K562 (cell line): ENCODE measurements at regions not wholly inside any gene's neighbourhood (a gene's known extent, or its start where the extent isn't known, plus 50 kb on each side); places are given as distances from the start of the nearest gene placed in this dataset.

Experiments used
- ATAC-seq: fragments of 200-7000 bp; cut with Tn5 transposase; 3 replicates; pipeline ENCODE4 v1.9.1; 2020; ENCODE audit warnings: moderate library complexity
- BruUV-seq: library from RNA; stranded (reverse); fragments of 400-500 nt; replicated peaks from 2 replicates; lab custom pipeline; 2021; lab: Mats Ljungman, UMichigan
- CTCF ChIA-PET: fragments of 300-600 bp; formaldehyde crosslinking; extraction: SDS; loops from one replicate; lab custom pipeline; 2021; ENCODE audit warnings: low intra/inter-chr PET ratio; lab: Yijun Ruan, JAX
- POLR2A ChIA-PET: fragments of 300-600, 350-650 bp; sonication (Branson Sonifier 250); formaldehyde crosslinking; extraction: SDS; loops from one replicate; lab custom pipeline; 2021; ENCODE audit warnings: antibody characterized with exemption, inconsistent platforms; lab: Yijun Ruan, JAX
- DNase-seq, 4 experiments: peaks; one replicate each; pipeline versions ENCODE4 v3.0.0 to v3.0.0-alpha.2; 2011 to 2018; ENCODE audit warnings: low spot score in 3 of 4, mixed read lengths in 3 of 4; ENCODE audit errors: extremely low read depth in 1 of 4
- FAIRE-seq: peaks from 2 replicates; lab custom pipeline; 2011; peaks lifted over from hg19 to GRCh38; lab: Jason Lieb, UNC
- H2AFZ ChIP-seq: 2 replicates; pipeline ENCODE4 v1.6.0; 2011; ENCODE audit warnings: low read depth, low read length, control low read depth, inconsistent platforms
- H3K27ac ChIP-seq: fragments of 200-600 bp; 3 replicates; pipeline ENCODE4 v1.8.0; 2011; ENCODE audit warnings: low read depth, mild to moderate bottlenecking, control low read depth, inconsistent platforms, low read length, moderate library complexity, mixed read lengths; ENCODE audit errors: extremely low read depth
- H3K27me3 ChIP-seq, 2 experiments: fragments of 300-600 bp in 1 of 2; 2 replicates in 1 of 2; 3 replicates in 1 of 2; pipeline versions ENCODE4 v1.6.0 to v1.8.0; 2011; ENCODE audit warnings: inconsistent platforms in 2 of 2, low read length in 2 of 2, mild to moderate bottlenecking in 1 of 2, mixed read lengths in 1 of 2, moderate library complexity in 1 of 2; ENCODE audit not compliant: control insufficient read depth in 2 of 2, insufficient read depth in 2 of 2
- H3K36me3 ChIP-seq: fragments of 300-600 bp; 3 replicates; pipeline ENCODE4 v1.8.0; 2011; ENCODE audit warnings: mild to moderate bottlenecking, low read length, inconsistent platforms; ENCODE audit not compliant: control insufficient read depth, insufficient read depth
- H3K4me1 ChIP-seq, 2 experiments: fragments of 200-600 bp in 1 of 2; replicated peaks in 1 of 2; 2 replicates in 1 of 2; 3 replicates in 1 of 2; pipeline versions ENCODE4 v1.5.1 to v1.8.0; 2011; ENCODE audit warnings: inconsistent platforms in 2 of 2, low read length in 2 of 2, mild to moderate bottlenecking in 1 of 2, mixed read lengths in 1 of 2, moderate library complexity in 1 of 2; ENCODE audit not compliant: control insufficient read depth in 2 of 2, insufficient read depth in 2 of 2
- H3K4me2 ChIP-seq: 2 replicates; pipeline ENCODE4 v1.6.1; 2011; ENCODE audit warnings: low read length, control low read depth, inconsistent platforms, mixed read lengths; ENCODE audit not compliant: insufficient read depth
- H3K4me3 ChIP-seq: fragments of 200-600 bp; sonication (generic), shearing (Covaris generic); 2 replicates; pipeline ENCODE4 v1.5.1; 2016; ENCODE audit warnings: control low read depth, inconsistent platforms
- H3K79me2 ChIP-seq: fragments of 200-600 bp; 3 replicates; pipeline ENCODE4 v1.8.0; 2011; ENCODE audit warnings: low read length, inconsistent platforms; ENCODE audit not compliant: control insufficient read depth, insufficient read depth
- H3K9ac ChIP-seq, 2 experiments: 2 replicates each; pipeline versions ENCODE4 v1.6.0 to v1.6.1; 2011; ENCODE audit warnings: low read depth in 2 of 2, low read length in 2 of 2, control low read depth in 1 of 2, inconsistent platforms in 1 of 2, mild to moderate bottlenecking in 1 of 2, mixed read lengths in 1 of 2; ENCODE audit not compliant: insufficient read depth in 1 of 2
- H3K9me1 ChIP-seq: one replicate; pipeline ENCODE4 v1.6.0; 2011; ENCODE audit warnings: inconsistent platforms, mild to moderate bottlenecking, low read length, moderate library complexity; ENCODE audit not compliant: control insufficient read depth, insufficient read depth
- H3K9me3 ChIP-seq: replicated peaks from 2 replicates; pipeline ENCODE4 v1.5.1; 2011; ENCODE audit warnings: low read depth, low read length, inconsistent platforms; ENCODE audit not compliant: control insufficient read depth, insufficient read depth
- H4K20me1 ChIP-seq: replicated peaks from 2 replicates; pipeline ENCODE4 v1.6.1; 2011; ENCODE audit warnings: low read length, inconsistent platforms, mixed read lengths; ENCODE audit not compliant: control insufficient read depth, insufficient read depth
- CREM ChIP-seq: IDR thresholded peaks from 2 replicates; pipeline ENCODE4 v1.6.1; 2014; ENCODE audit warnings: antibody characterized with exemption, low read depth
- DNMT1 ChIP-seq: fragments of 450-650 bp; IDR thresholded peaks from 2 replicates; pipeline ENCODE4 v1.6.1; 2016; ENCODE audit warnings: antibody characterized with exemption, mild to moderate bottlenecking
- FOXJ2 ChIP-seq: fragments of 200-800 bp; sonication (Bioruptor generic); IDR thresholded peaks from 2 replicates; pipeline ENCODE4 v1.6.1; 2016; ENCODE audit warnings: missing genetic modification characterization, missing compliant biosample characterization
- KLF13 ChIP-seq: fragments of 450-650 bp; IDR thresholded peaks from 2 replicates; pipeline ENCODE4 v1.6.1; 2016; ENCODE audit warnings: missing genetic modification characterization, low read depth, mild to moderate bottlenecking, missing compliant biosample characterization, moderate library complexity, borderline replicate concordance
- MEIS2 ChIP-seq: fragments of 450-650 bp; IDR thresholded peaks from 2 replicates; pipeline ENCODE4 v1.6.1; 2014; ENCODE audit warnings: mild to moderate bottlenecking; ENCODE audit not compliant: partially characterized antibody
- NR2C1 ChIP-seq, 2 experiments: fragments of 450-650 bp; IDR thresholded peaks; 2 replicates each; pipeline ENCODE4 v1.6.1; 2017; ENCODE audit warnings: mild to moderate bottlenecking in 2 of 2, antibody characterized with exemption in 1 of 2, inconsistent platforms in 1 of 2, missing compliant biosample characterization in 1 of 2, missing genetic modification characterization in 1 of 2
- PTBP1 ChIP-seq: fragments of 200-400 bp; formaldehyde crosslinking; IDR thresholded peaks from 2 replicates; pipeline ENCODE4 v1.6.1; 2017; ENCODE audit warnings: low read depth, low read length
- RAD21 ChIP-seq, 2 experiments: fragments of 250-450 bp in 1 of 2; fragments of 450-650 bp in 1 of 2; sonication (Bioruptor Pico) in 1 of 2; formaldehyde crosslinking in 1 of 2; IDR thresholded peaks in 1 of 2; conservative IDR thresholded peaks in 1 of 2; 2 replicates each; pipeline versions ENCODE4 v1.4.0 to v1.8.0; 2020 to 2022; ENCODE audit warnings: mild to moderate bottlenecking in 2 of 2, moderate library complexity in 1 of 2
- STAT6 ChIP-seq: sonication (generic); formaldehyde crosslinking; IDR thresholded peaks from 2 replicates; pipeline ENCODE4 v1.8.1; 2023; ENCODE audit warnings: mild to moderate bottlenecking, missing genetic modification reagents
- SUPT5H ChIP-seq: fragments of 450-650 bp; IDR thresholded peaks from 2 replicates; pipeline ENCODE4 v1.6.1; 2016
- WHSC1 ChIP-seq: IDR thresholded peaks from one replicate; pipeline ENCODE4 v1.6.1; 2012; ENCODE audit warnings: low read length, control low read depth, inconsistent platforms
- ZBTB9 ChIP-seq: fragments of 450-650 bp; formaldehyde crosslinking; IDR thresholded peaks from 2 replicates; pipeline ENCODE4 v1.4.0; 2020; ENCODE audit warnings: mild to moderate bottlenecking, moderate library complexity
- ZNF121 ChIP-seq: sonication (generic); formaldehyde crosslinking; conservative IDR thresholded peaks from 2 replicates; pipeline ENCODE4 v1.8.0; 2022; ENCODE audit warnings: missing genetic modification reagents
- ZNF655 ChIP-seq: fragments of 250-450 bp; sonication (Bioruptor Pico); IDR thresholded peaks from 2 replicates; pipeline ENCODE4 v1.5.0; 2021
- ZNF707 ChIP-seq: fragments of 250-450 bp; sonication (Bioruptor Pico); conservative IDR thresholded peaks from 2 replicates; pipeline ENCODE4 v1.8.0; 2022; ENCODE audit warnings: inconsistent platforms, mild to moderate bottlenecking, moderate library complexity
- WGBS: fragments of 100-300 bp; shearing (Covaris generic); methylation state at CpG from one replicate; pipeline ENCODE4 v1.1.6; 2016; ENCODE audit warnings: low coverage, mixed read lengths; ENCODE audit not compliant: insufficient coverage; ENCODE audit errors: missing lambda C conversion rate; 5-methylcytosine and 5-hydroxymethylcytosine counted together
- in situ Hi-C: fragments of 300-500 bp; cut with MboI; formaldehyde crosslinking; loops from 4 replicates; pipeline ENCODE4 v1.15.0; 2018; ENCODE audit warnings: inconsistent platforms, mixed read lengths
- intact Hi-C: fragments of 100-400 bp; cut with micrococcal nuclease; formaldehyde crosslinking; loops from 2 replicates; pipeline ENCODE4 v1.14.2; 2022

GRCh38 chr5:71893451-71893850 lies 174.4 kb downstream of the CARTPT start:
- H3K4me1 ChIP-seq, result no peaks in the 10 kb centered on the region
- TF ChIP-seq ZBTB9 (no peak), CREM (no peak), KLF13 (tag) (no peak), ZNF655 (CRISPR knock-in tag) (no peak), ZNF707 (CRISPR knock-in tag) (no peak), RAD21 (CRISPR knock-in tag; conservative IDR thresholded peaks at IDR 0.05 in 1 of 2, IDR thresholded peaks at IDR 0.05 in 1 of 2) (no peak), FOXJ2 (tag) (no peak), SUPT5H (no peak), STAT6 (CRISPR knock-in tag) (no peak), WHSC1 (no peak), DNMT1 (no peak), ZNF121 (no peak), MEIS2 (no peak), PTBP1 (no peak), NR2C1 (IDR thresholded peaks at IDR 0.05) (no peak), NR2C1 (tag; IDR thresholded peaks at IDR 0.05) (no peak)
- TF ChIP-seq, all 486 proteins: peak for 0
- Histone ChIP-seq H3K36me3 (no peaks in the 10 kb centered on the region), H2AFZ (no peak overlapping the region), H3K9me3 (no peaks in the 10 kb centered on the region), H4K20me1 (no peaks in the 10 kb centered on the region), H3K27ac (no peak overlapping the region), H3K9me1 (no peaks in the 10 kb centered on the region), H3K9ac (no peak overlapping the region), H3K4me2 (no peak overlapping the region), H3K27me3 (peaks cover 3 to 11% of the 10 kb centered on the region in 2 experiments; a peak in 1 of 5 replicates), H3K79me2 (no peaks in the 10 kb centered on the region), H3K4me3 (no peak overlapping the region)
- WGBS, result 2% methylated on average over 3 of the region's 3 CpGs
- FAIRE-seq (no peak), DNase-seq (no peak), ATAC-seq (no peak)
- intact Hi-C loops, result no loop called here
- in situ Hi-C loops, result no loop called here
- ChIA-PET CTCF (no interaction called here), POLR2A (interaction anchor here (0.7 to 1.6 kb wide), 2 partner anchors 10 kb away, joined by 3 to 5 read pairs; no protein-coding TSS in a partner anchor)
- BruUV-seq, result no TSS peak
